ENCODE measurements at regions not wholly inside any gene's neighbourhood (a gene's known extent, or its start where the extent isn't known, plus 50 kb on each side); places are given as distances from the start of the nearest gene placed in this dataset.
A peak's percentile ranks its signal among the peaks of the same experiment; 100 is the strongest.
"Not testable (repeated sequence)": the region's sequence is repeated elsewhere in the genome, so short reads cannot be mapped to it uniquely, and the experiment has no call there.

- ChIA-PET CTCF (interaction anchor here (0.7 kb wide), 2 partner anchors 10 to 176 kb away, joined by 3 read pairs; no protein-coding TSS in a partner anchor), POLR2A (ENCODE audit: low non-redundant PET) (no interaction called here)
- TF ChIP-seq CTCF (conservative IDR thresholded peaks at IDR 0.05; ENCODE audit: low read depth): no peak
- DNase-seq (ENCODE audit: low spot score): peak; percentile 79
- H3K27ac ChIP-seq: no peak overlapping the region
These were observed 246.7 kb upstream of the CTBP2 start for GRCh38 chr10:125407000-125407502.

- POLR2A ChIA-PET (ENCODE audit: low non-redundant PET): not testable (repeated sequence)
These were observed 244.5 kb upstream of the CTBP2 start for GRCh38 chr10:125404902-125405301.

GRCh38 chr10:125401462-125401861 is 241.1 kb upstream of the CTBP2 start:
- DNase-seq (ENCODE audit: low spot score): no peak
- ChIA-PET POLR2A (ENCODE audit: low non-redundant PET) (no interaction called here), CTCF (no interaction called here)
- H3K27ac ChIP-seq: no peak overlapping the region
- TF ChIP-seq CTCF (conservative IDR thresholded peaks at IDR 0.05; ENCODE audit: low read depth): no peak

More at GRCh38 chr10:125404902-125405301, 244.5 kb upstream of the CTBP2 start:
- DNase-seq (ENCODE audit: low spot score); CTCF ChIA-PET; H3K27ac ChIP-seq: not testable (repeated sequence)

- no peak for TF ChIP-seq CTCF (conservative IDR thresholded peaks at IDR 0.05; ENCODE audit: low read depth)
- no peak overlapping the region for H3K27ac ChIP-seq
- POLR2A ChIA-PET (ENCODE audit: low non-redundant PET): no interaction called here
- DNase-seq (ENCODE audit: low spot score): no peak
- CTCF ChIA-PET: no interaction called here
These were observed 238.9 kb upstream of the CTBP2 start for GRCh38 chr10:125399289-125399688.

- ChIA-PET CTCF (interaction anchor here (0.7 kb wide), 1 partner anchor 55 kb away, joined by 3 read pairs; no protein-coding TSS in a partner anchor), POLR2A (ENCODE audit: low non-redundant PET) (no interaction called here)
- no peak for TF ChIP-seq CTCF (conservative IDR thresholded peaks at IDR 0.05; ENCODE audit: low read depth)
- H3K27ac ChIP-seq: no peak overlapping the region
- DNase-seq (ENCODE audit: low spot score): no peak
These were observed 237.9 kb upstream of the CTBP2 start for GRCh38 chr10:125398270-125398669.

- no peak for TF ChIP-seq CTCF (conservative IDR thresholded peaks at IDR 0.05; ENCODE audit: low read depth)
- POLR2A ChIA-PET (ENCODE audit: low non-redundant PET): no interaction called here
- H3K27ac ChIP-seq: no peak overlapping the region
- CTCF ChIA-PET: interaction anchor here (0.7 to 0.9 kb wide), 3 partner anchors 10 to 55 kb away, joined by 3 read pairs; no protein-coding TSS in a partner anchor
- DNase-seq (ENCODE audit: low spot score): no peak
These were observed 237.2 kb upstream of the CTBP2 start for GRCh38 chr10:125397608-125398007.

GRCh38 chr10:125396676-125397075 is 236.3 kb upstream of the CTBP2 start:
- POLR2A ChIA-PET (ENCODE audit: low non-redundant PET): no interaction called here
- no peak overlapping the region for H3K27ac ChIP-seq
- DNase-seq (ENCODE audit: low spot score): no peak
- CTCF ChIA-PET: no interaction called here
- TF ChIP-seq CTCF (conservative IDR thresholded peaks at IDR 0.05; ENCODE audit: low read depth): no peak

Data from RWPE1 (cell line).